A549 (cell line): ENCODE measurements at regions not wholly inside any gene's neighbourhood (a gene's known extent, or its start where the extent isn't known, plus 50 kb on each side); places are given as distances from the start of the nearest gene placed in this dataset.

Source experiments
- BCL3 ChIP-seq: fragments of >200 bp; sonication (Bioruptor Twin); formaldehyde crosslinking; IDR thresholded peaks from 3 replicates; pipeline ENCODE4 v1.6.1; 2016
- CTCF ChIP-seq: fragments of >200 bp; sonication (Bioruptor Twin); formaldehyde crosslinking; IDR thresholded peaks from 3 replicates; pipeline ENCODE4 v1.5.1; 2016
- EP300 ChIP-seq, 2 experiments: fragments of >200 bp; sonication (Bioruptor Twin); formaldehyde crosslinking; IDR thresholded peaks; 2 replicates in 1 of 2; 3 replicates in 1 of 2; pipeline ENCODE4 v1.6.1; 2016 to 2017
- MAFK ChIP-seq: fragments of 450-650 bp; IDR thresholded peaks from 2 replicates; pipeline ENCODE4 v1.6.1; 2014; ENCODE audit not compliant: partially characterized antibody
- MAX ChIP-seq: IDR thresholded peaks from 2 replicates; pipeline ENCODE4 v1.6.1; 2012
- POLR2A ChIP-seq: IDR thresholded peaks from 2 replicates; pipeline ENCODE4 v1.6.1; 2012; ENCODE audit warnings: mild to moderate bottlenecking, low read length
- RFX5 ChIP-seq: fragments of 450-650 bp; IDR thresholded peaks from 2 replicates; pipeline ENCODE4 v1.7.1; 2014; ENCODE audit warnings: antibody characterized with exemption, mild to moderate bottlenecking, moderate library complexity
- USF2 ChIP-seq: fragments of 450-650 bp; IDR thresholded peaks from 2 replicates; pipeline ENCODE4 v1.6.1; 2014; ENCODE audit warnings: antibody characterized with exemption
- ZFP36 ChIP-seq: fragments of 450-650 bp; IDR thresholded peaks from 2 replicates; pipeline ENCODE4 v1.6.1; 2014; ENCODE audit warnings: borderline replicate concordance; ENCODE audit not compliant: partially characterized antibody

- TF ChIP-seq BCL3 (no peak), RFX5 (no peak), EP300 (IDR thresholded peaks at IDR 0.05) (no peak), POLR2A (no peak), CTCF (peak; percentile 99), MAFK (no peak), USF2 (no peak; the same call in 1 of the 2 replicates), ZFP36 (no peak), MAX (peak; percentile 48)
Measured at GRCh38 chr15:68875377-68876116, 54.8 kb upstream of the SPESP1 start.
